Osteoblast (primary cell): ENCODE measurements at regions not wholly inside any gene's neighbourhood (a gene's known extent, or its start where the extent isn't known, plus 50 kb on each side); places are given as distances from the start of the nearest gene placed in this dataset.

Experiments
- DNase-seq: peaks from one replicate; pipeline ENCODE4 v3.0.0; 2011; ENCODE audit warnings: low spot score, mixed read lengths; ENCODE audit not compliant: insufficient read length; ENCODE audit errors: missing footprints
- H2AFZ ChIP-seq: 2 replicates; pipeline ENCODE4 v1.6.0; 2011; ENCODE audit warnings: mild to moderate bottlenecking, low read length
- H3K27ac ChIP-seq: 2 replicates; pipeline ENCODE4 v1.5.1; 2011; ENCODE audit warnings: mild to moderate bottlenecking, low read depth, low read length, moderate library complexity
- H3K27me3 ChIP-seq: 2 replicates; pipeline ENCODE4 v1.6.0; 2012; ENCODE audit warnings: mild to moderate bottlenecking, control low read depth, inconsistent platforms, low read length, moderate library complexity; ENCODE audit not compliant: insufficient read depth
- H3K36me3 ChIP-seq: 2 replicates; pipeline ENCODE4 v1.5.1; 2011; ENCODE audit warnings: mild to moderate bottlenecking, low read length, control low read depth, moderate library complexity; ENCODE audit not compliant: insufficient read depth
- H3K4me1 ChIP-seq: 2 replicates; pipeline ENCODE4 v1.5.1; 2011; ENCODE audit warnings: mild to moderate bottlenecking, low read length, control low read depth, moderate library complexity; ENCODE audit not compliant: insufficient read depth
- H3K4me2 ChIP-seq: 2 replicates; pipeline ENCODE4 v1.6.0; 2011; ENCODE audit warnings: mild to moderate bottlenecking, low read length; ENCODE audit not compliant: insufficient read depth
- H3K4me3 ChIP-seq: fragments of 200-600 bp; sonication (generic); 3 replicates; pipeline ENCODE4 v1.5.1; 2012; ENCODE audit warnings: mild to moderate bottlenecking, low read length, inconsistent platforms; ENCODE audit not compliant: insufficient read depth
- H3K79me2 ChIP-seq: 2 replicates; pipeline ENCODE4 v1.6.0; 2012; ENCODE audit warnings: mild to moderate bottlenecking, low read length, control low read depth, inconsistent platforms; ENCODE audit not compliant: insufficient read depth
- H3K9me3 ChIP-seq: 2 replicates; pipeline ENCODE4 v1.5.1; 2011; ENCODE audit warnings: low read depth, low read length, control low read depth
- H4K20me1 ChIP-seq: 2 replicates; pipeline ENCODE4 v1.6.0; 2012; ENCODE audit warnings: mild to moderate bottlenecking, low read length, control low read depth; ENCODE audit not compliant: insufficient read depth
- CTCF ChIP-seq: IDR thresholded peaks from 2 replicates; pipeline ENCODE4 v1.5.1; 2011; ENCODE audit warnings: mild to moderate bottlenecking, low read depth, low read length, moderate library complexity; ENCODE audit errors: extremely low read depth

GRCh38 chr6:87945966-87946365, 101.7 kb upstream of the SPACA1 start:
- Histone ChIP-seq H3K27me3 (peaks cover 6% of the 10 kb centered on the region), H3K4me3 (no peak overlapping the region), H3K4me1 (no peaks in the 10 kb centered on the region), H3K27ac (no peak overlapping the region), H3K36me3 (no peaks in the 10 kb centered on the region), H3K4me2 (no peak overlapping the region), H3K79me2 (no peaks in the 10 kb centered on the region), H2AFZ (no peak overlapping the region), H4K20me1 (no peaks in the 10 kb centered on the region), H3K9me3 (no peaks in the 10 kb centered on the region)
- no peak for DNase-seq
- TF ChIP-seq CTCF: no peak

GRCh38 chr6:87945181-87945580, 102.5 kb upstream of the SPACA1 start:
- no peaks in the 10 kb centered on the region for H3K36me3 ChIP-seq
- no peak overlapping the region for H3K27ac ChIP-seq
- H3K9me3 ChIP-seq: no peaks in the 10 kb centered on the region
- no peak for TF ChIP-seq CTCF
- peaks cover 8% of the 10 kb centered on the region for H3K27me3 ChIP-seq
- H3K79me2 ChIP-seq: no peaks in the 10 kb centered on the region
- H3K4me1 ChIP-seq: no peaks in the 10 kb centered on the region
- no peaks in the 10 kb centered on the region for H4K20me1 ChIP-seq
- H2AFZ ChIP-seq: no peak overlapping the region
- no peak overlapping the region for H3K4me3 ChIP-seq
- DNase-seq: no peak
- H3K4me2 ChIP-seq: no peak overlapping the region

- peak; percentile 82 for DNase-seq
- no peak overlapping the region for H3K27ac ChIP-seq
- H2AFZ ChIP-seq: no peak overlapping the region
- no peak overlapping the region for H3K4me2 ChIP-seq
- no peaks in the 10 kb centered on the region for H3K9me3 ChIP-seq
- peak; percentile 38 for TF ChIP-seq CTCF
- peaks cover 8% of the 10 kb centered on the region for H3K27me3 ChIP-seq
- H3K36me3 ChIP-seq: no peaks in the 10 kb centered on the region
- H3K79me2 ChIP-seq: no peaks in the 10 kb centered on the region
- no peaks in the 10 kb centered on the region for H4K20me1 ChIP-seq
- no peaks in the 10 kb centered on the region for H3K4me1 ChIP-seq
- H3K4me3 ChIP-seq: no peak overlapping the region
These were observed 103.1 kb upstream of the SPACA1 start for GRCh38 chr6:87944541-87944954.

- no peak overlapping the region for H3K27ac ChIP-seq
- no peaks in the 10 kb centered on the region for H3K4me1 ChIP-seq
- DNase-seq: no peak
- H2AFZ ChIP-seq: no peak overlapping the region
- no peaks in the 10 kb centered on the region for H4K20me1 ChIP-seq
- no peak for TF ChIP-seq CTCF
- no peaks in the 10 kb centered on the region for H3K36me3 ChIP-seq
- no peaks in the 10 kb centered on the region for H3K79me2 ChIP-seq
- H3K4me2 ChIP-seq: no peak overlapping the region
- no peaks in the 10 kb centered on the region for H3K9me3 ChIP-seq
- H3K4me3 ChIP-seq: no peak overlapping the region
- peaks cover 11% of the 10 kb centered on the region for H3K27me3 ChIP-seq
These were observed 104.5 kb upstream of the SPACA1 start for GRCh38 chr6:87943191-87943590.
